ENCODE measurements at regions not wholly inside any gene's neighbourhood (a gene's known extent, or its start where the extent isn't known, plus 50 kb on each side); places are given as distances from the start of the nearest gene placed in this dataset.
A peak's percentile ranks its signal among the peaks of the same experiment; 100 is the strongest.

GRCh38 chr2:215597577-215597976, 161.7 kb upstream of the FN1 start:
- no peak for DNase-seq (ENCODE audit: low read depth)

- peak; percentile 52 for DNase-seq (ENCODE audit: low read depth)
Observed at GRCh38 chr2:215594766-215595165, 158.9 kb upstream of the FN1 start.

DNA sequence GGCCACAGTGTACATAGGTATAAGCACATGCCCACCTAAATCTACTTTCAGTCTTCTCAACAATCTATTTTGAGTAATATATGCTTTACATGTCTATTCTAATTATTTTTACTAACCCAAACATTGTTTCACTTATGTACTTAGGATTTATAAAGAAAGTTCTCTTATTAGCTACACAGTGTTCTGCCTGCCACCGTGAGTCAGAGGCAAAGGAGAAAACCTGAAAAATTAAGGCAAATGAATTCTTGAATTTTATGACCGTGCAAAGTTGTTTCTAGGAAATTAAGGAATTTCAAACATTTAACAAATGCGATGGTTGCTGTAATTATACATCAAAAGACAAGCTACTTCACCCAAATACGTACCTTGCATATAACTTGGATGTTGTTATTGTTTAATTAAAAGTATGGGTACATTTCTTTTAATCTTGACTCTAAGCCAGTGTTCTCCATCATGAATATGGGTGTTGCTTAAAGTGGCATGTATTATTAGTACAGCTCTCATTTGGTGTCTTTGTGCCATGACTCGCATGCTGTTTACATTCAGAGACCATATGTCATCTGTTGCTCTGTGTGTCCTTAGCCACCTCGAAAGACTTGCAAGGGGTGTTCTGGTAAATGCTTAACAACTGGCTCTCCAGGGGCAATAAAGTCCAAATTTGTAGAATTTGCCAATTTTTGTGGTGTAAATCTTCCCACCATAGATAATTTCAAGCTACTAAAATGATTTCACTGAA, 154.3 kb upstream of the FN1 start:
- DNase-seq (ENCODE audit: low read depth): peak; percentile 63

DNA sequence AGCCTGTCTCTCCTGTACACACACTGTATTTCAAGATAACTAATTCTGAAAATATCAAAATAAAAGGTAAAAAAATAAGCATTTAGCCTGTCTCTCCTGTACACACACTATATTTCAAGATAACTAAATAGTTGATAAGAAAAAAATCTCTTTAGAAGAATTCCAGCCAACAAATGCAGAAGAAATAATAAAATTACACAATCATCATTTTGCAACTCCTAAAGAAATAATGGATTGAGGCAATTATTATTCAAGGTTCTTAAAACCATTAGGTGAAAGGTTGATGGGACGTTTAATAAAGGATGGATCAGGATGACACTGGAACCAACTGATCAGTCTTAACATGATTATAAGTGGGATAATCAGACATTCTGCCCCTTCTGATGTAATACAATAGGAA, 148.0 kb upstream of the FN1 start:
- DNase-seq (ENCODE audit: low read depth): no peak

DNA sequence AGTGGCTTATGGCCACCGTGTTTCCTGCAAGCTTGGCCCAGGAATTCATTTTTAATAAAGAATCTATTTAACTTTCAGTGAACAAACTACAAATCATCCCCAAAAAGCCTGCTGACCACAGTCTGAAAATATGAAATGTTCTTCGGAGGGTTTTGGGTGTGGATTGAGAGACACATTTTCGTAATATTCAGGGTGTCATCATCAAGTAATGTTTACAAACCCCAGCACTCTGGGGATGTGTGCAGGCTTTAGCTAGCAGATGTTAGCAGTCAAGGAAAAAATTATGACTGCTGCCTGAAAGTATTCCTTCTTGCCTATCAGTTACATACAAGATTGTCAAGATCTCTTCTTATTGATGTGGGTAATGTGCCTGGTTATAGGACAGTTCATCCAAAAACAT, 143.9 kb upstream of the FN1 start:
- peak; percentile 74 for DNase-seq (ENCODE audit: low read depth)

DNA sequence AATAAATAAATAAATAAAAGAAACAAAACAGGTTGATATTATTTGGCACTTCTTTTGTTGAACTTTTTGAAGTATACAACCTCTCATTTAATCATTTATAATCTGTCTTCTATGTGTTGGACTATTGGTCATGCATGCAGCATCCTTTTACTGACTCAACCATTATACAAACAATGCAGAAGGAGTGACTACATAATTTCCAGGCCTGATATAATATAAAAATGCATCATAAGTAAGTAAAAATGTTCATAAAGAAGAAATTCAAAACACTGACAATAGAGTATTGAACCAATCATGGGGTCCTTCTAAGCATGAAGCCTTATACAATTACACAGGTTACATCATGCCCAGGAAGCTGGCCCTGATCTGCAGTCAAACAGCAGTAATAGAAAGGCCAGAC, 141.5 kb upstream of the FN1 start:
- peak; percentile 74 for DNase-seq (ENCODE audit: low read depth)

DNA sequence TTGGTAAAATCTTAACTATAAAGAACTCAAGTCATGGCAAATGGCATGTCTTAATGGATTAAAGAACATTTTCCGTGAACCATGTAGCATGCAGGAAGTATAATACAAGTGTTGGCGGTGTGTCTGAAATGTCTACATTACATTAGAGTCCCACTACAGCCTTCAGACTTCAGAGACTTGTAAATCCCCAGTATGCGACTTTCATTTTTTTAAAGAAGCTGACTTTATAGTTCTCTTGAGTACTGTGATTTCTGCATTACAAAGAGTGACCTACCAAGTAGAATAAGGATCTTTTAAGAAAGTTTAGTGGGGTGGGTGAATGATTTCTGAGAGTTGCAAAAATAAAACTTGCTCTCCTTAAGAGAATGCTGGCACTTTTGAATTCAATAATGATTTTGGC, 140.7 kb upstream of the FN1 start:
- no peak for DNase-seq (ENCODE audit: low read depth)

- no peak for DNase-seq (ENCODE audit: low read depth)
Observed at GRCh38 chr2:215573496-215573895, 137.6 kb upstream of the FN1 start.

GRCh38 chr2:215572341-215572848, 136.5 kb upstream of the FN1 start:
- no peak for DNase-seq (ENCODE audit: low read depth)

DNA sequence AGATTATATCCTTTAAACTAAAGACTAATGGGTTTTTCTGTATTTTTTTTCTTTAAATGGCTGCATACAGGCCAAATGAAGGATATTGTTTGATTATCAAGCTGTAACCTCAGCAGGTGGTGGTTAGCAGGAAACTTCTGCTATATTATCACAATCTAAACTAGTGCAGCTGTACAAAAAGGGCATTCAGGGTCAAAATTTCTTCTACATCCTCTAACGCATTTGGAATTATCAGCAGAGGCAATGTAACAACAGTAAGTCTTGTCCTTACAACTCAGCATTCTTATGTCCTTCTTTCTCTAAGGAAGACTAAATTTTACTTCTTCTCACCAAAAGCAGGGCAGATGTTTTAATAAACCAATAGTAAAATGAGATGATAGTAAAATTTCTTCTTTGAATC, 135.8 kb upstream of the FN1 start:
- no peak for DNase-seq (ENCODE audit: low read depth)

DNA sequence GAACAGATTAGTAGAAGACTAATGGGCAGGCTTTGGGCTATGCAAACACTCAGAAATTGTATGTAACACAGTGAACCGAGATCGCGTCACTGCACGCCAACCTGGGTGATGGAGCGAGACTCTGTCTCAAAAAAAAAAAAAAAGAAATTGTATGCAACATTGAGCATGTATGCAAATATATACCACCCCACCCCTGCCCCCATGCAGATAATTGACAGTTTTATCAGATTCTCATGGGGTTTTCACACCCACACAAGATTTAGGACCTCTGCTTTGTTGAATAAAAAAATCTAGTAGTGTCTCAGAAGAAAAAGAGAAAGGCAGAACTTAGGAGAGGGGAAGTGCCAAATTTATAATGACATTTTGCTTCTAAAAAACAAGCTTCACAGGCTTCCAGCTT, 131.6 kb upstream of the FN1 start:
- DNase-seq (ENCODE audit: low read depth): no peak

- peak; percentile 52 for DNase-seq (ENCODE audit: low read depth)
Observed at GRCh38 chr2:215565897-215566296, 130.0 kb upstream of the FN1 start.

GRCh38 chr2:215557701-215558100, 121.8 kb upstream of the FN1 start:
- no peak for DNase-seq (ENCODE audit: low read depth)

DNA sequence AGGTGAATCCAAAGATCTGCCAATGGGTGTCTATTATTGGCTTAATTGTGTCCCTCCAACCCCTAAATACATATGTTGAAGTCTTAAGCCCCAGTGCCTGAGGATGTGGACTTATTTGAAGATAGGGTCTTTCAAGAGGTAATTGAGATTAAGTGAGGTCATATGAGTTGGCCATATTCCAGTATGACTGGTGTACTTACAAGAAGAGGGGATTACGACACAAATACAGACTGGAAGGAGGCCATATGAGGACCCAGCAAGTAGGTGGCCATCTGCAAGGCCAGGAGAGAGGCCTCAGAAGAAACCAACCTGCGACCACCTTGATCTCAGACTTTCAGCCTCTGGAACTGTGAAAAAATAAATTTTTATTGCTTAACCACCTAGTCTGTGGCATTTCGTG, 121.1 kb upstream of the FN1 start:
- DNase-seq (ENCODE audit: low read depth): peak; percentile 40

DNA sequence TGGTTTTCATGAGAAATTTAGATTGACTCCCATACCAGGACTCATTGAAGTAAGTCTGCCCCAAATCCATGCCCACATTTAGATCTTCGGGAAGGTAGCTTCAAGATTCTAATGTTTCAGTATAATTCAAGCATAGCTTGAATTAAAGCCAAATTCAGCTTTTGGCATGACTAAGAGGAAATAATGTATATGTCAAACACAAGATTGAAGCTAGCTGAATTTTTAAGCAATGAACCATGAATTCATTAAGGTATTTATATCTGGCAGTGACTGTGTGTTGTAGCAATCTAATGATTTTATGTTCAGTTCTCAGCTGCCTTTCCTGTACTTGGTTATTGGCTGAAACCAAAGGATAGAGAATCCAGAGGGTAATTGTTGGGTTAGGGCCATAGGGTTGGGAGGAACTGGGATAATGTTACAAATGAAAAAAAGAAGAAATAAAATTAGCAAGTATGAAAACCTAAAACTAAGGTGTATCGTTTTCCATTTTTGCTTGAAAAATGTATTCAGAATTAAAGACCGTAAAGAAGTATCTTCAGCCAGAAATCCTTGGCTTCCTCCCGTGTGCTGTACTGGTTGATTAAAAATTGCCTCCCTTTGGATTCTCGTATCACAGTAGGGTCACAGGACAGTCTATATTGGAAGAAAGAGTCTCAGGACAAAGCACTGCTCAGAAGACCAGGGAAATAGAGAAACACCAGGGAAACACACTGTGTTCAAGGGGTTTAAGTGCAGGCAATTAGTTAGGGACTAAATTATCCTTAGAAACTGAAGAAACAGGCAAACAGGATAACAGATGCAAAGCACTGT, 119.0 kb upstream of the FN1 start:
- DNase-seq (ENCODE audit: low read depth): peak; percentile 71

GRCh38 chr2:215553946-215554345, 118.1 kb upstream of the FN1 start:
- DNase-seq (ENCODE audit: low read depth): no peak

- no peak for DNase-seq (ENCODE audit: low read depth)
Observed at GRCh38 chr2:215552144-215552580, 116.3 kb upstream of the FN1 start.

GRCh38 chr2:215550331-215550730, 114.5 kb upstream of the FN1 start:
- DNase-seq (ENCODE audit: low read depth): no peak

DNA sequence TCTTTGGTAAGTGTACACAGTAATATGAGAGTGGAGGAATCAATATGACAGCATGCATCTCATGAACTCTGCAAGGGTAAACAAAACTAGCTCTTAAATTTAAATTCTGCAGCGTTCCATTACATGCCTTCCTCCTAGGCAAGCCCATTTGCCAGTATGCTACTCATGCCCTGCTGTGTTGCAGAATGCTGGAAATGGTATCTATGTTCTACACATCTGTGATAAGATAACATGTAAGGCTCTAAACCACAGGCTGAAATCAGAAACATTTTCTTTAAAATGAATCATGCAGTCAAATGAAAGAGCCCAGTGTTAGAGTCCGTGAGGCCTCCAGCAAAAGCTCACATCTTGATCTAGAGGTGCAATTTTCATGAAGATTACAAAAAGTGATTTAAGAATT, 112.8 kb upstream of the FN1 start:
- DNase-seq (ENCODE audit: low read depth): peak; percentile 26

- DNase-seq (ENCODE audit: low read depth): no peak
Observed at GRCh38 chr2:215542690-215543089, 106.8 kb upstream of the FN1 start.

DNA sequence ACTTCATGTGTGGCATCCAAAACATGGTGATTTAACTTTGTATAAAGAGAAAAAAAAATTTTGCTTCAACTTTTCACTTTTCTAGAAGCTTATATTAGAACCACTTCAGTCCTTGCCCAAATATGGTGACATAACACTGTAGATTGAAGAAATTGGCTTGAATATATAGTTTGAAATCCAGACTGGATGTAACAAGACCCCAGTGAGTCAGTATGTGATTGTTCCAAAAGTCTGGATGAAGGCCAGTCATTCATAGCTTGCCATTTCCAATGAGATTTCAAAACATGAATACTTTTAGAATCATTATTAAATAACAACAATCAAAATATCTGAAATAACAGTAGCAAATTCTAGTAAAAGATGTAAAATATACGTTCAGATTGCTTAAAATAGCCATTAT, 104.8 kb upstream of the FN1 start:
- peak; percentile 79 for DNase-seq (ENCODE audit: low read depth)

DNA sequence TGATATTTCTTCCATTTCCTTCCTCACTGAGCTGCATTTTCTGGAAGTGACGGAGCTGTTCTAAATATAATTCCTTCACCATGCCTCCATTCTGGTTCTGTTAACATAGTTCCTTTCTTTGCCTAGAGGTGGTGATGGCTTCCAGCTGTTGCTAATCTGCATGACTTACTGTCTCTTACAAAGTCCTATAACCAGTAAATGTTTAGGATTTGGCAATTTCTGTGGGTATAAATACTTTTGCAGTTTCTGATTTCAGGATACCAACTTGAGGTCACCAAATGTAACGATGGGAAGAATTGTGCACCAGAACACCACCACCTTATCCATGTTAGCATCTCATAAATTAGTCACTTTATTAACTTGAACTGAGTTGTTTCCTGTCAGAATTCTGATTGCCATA, 101.7 kb upstream of the FN1 start:
- DNase-seq (ENCODE audit: low read depth): no peak

GRCh38 chr2:215536510-215536909, 100.6 kb upstream of the FN1 start:
- DNase-seq (ENCODE audit: low read depth): peak; percentile 56
